ENCODE measurements at regions not wholly inside any gene's neighbourhood (a gene's known extent, or its start where the extent isn't known, plus 50 kb on each side); places are given as distances from the start of the nearest gene placed in this dataset.
"Not testable (repeated sequence)": the region's sequence is repeated elsewhere in the genome, so short reads cannot be mapped to it uniquely, and the experiment has no call there.

DNA sequence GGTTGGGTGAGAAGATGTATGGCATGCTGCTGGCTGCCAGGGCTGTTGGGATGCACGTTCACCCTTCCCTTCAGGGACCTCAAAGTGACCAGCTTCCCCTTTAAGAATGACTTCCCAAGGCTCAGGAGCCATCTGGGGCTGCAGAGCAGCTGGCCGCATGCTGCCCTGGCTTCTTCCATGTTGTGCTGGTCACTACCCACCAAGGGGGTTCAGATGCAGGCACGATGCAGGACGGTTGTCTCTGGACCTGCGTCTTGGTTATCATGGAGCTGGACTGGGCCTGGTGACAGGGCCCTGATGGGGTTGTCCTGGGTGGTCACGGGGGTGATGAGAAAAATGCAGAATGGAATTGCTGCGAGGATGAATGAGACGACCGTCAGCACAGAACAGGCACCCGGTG, 297.8 kb downstream of the POTED start:
- DNase-seq, result not testable (repeated sequence)

DNA sequence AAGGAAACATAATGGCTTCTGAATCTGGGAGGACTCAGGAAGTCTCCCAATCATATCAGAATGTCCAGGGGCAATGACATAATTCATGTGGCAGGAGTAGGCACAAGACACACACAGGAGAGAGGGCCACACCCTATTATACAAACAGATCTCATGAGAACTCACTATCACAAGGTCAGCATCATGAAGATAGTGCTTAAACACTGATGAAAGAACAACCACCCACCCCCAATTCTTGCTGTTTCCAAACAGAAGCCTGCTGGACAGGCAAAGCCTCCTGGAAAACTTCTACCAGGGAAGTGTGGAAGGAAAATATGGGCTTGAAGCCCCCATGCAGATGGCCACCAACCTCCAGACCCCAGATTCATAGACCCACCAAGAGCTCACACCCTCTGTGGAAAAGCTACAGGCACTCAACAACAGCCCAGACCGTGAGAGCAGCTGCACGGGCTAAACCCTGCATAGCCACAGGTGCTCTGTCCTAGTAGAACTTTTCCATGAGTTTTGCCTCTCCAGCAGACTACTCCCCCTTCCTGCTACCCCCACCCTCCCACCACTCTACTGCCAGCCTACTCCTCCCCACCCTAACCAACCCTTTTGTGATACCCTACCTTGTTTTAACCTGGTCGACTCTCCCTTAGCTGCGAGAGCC, 287.1 kb downstream of the POTED start:
- not testable (repeated sequence) for DNase-seq

DNA sequence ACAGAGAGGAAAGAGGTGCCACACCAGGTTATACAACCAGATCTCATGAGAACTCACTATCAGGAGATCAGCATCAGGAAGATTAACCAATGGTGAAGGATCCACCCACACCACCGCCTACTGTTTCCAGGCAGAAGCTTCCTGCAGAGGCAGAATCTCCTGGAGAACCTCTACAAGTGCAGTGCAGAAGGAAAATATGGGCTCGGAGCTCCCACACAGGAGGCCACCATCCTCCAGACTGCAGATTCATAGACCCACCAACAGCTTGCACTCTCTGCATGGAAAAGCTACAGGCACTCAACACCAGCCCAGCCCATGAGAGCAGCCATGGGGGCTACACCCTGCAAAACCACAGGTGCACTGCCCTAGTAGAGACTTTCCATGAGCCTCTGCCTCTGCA, 284.0 kb downstream of the POTED start:
- DNase-seq, result not testable (repeated sequence)

DNA sequence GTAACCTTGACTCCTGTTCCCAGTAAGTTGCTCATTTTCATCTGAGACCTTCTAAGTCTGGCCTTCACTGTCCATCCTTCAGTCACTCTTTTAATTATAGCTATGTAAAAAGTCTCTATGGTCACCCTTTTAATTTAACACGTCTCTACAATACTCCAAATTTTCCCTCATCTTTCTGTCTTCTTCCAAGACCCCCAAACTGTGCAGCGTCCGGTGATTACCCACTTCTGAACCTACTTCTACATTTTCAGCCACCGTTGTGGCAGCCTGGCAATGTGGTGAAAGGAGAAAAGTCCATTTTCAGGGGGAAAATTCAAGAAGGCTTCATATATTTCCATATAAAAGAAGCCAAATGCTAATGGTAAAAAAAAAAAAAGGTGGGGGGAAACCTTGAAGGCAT, 283.4 kb downstream of the POTED start:
- DNase-seq, result not testable (repeated sequence)

DNA sequence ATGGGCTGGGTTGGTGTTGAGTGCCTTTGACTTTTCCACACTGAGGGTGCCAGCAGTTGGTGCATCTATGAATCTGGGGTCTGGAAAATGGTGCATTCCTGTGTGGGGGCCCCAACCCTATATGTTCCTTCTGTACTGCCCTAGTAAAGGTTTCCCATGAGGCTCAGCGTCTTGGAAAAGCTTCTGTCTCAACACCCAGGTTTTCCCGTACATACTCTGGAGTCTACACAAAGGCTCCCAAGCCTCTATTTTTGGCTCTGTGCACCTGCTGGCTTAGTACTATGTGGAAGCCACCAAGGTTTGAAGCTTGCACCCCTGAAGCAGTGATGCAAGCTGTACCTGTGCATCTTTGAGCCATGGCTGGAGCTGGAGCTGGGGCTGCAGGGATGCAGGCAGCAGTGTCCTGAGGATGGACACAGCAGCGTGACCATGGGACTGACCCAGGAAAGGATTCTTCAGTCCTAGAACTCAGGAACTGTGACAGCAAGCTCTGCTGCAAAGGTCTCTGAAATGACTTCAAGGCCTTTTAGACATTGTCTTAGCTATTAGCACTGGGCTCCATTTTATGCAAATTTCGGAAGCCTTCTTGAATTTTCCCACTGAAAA, 282.7 kb downstream of the POTED start:
- DNase-seq, result not testable (repeated sequence)

DNA sequence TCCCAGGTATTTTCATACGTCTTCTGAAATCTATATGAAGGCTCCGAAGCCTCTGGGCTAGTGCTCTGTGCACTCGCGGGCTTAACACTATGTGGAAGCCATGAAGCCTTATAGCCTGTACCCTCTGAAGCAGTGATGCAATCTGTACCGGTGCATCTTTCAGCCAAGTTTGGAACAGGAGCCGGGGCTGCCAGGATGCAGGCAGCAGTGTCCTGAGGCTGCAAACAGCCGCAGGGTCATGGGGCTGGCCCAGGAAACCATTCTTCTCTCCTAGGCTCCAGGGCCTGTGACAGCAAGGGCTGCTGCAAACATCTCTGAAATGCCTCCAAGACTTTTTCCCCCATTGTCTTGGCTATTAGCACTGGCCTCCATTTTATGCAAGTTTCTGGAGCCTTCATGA, 279.6 kb downstream of the POTED start:
- DNase-seq, result not testable (repeated sequence)

DNA sequence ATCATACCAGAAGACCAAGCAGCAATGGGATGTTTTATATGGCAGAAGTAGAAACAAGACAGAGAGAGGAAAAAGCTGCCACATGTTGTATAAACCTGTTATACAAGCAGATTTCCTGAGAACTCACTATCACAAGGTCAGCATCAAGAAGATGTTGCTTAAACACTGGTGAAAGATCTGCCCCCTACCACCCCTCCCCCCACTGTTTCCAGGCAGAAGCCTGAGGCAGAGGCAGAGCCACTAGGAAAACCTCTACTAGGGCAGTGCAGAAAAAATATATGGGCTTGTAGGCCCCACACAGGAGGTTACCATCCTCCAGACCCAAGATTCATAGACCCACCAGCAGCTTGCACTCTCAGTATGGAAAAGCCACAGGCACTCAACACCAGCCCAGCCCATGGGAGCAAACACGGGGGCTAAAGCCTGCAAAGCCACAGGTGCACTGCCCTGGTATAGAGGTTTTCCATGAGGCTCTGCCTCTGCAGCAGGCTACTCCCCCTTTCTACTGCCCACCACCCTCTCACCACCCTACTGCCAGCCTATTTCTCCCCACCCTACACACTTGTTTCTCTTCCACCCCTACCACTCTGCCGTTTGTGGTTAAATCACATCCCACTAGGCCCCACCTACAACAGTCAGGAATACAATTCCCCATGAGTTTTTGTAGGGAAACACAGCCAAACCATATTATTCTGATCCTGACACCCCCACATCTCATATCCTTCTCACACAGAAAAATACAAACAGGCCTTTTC, 274.2 kb downstream of the POTED start:
- not testable (repeated sequence) for DNase-seq

DNA sequence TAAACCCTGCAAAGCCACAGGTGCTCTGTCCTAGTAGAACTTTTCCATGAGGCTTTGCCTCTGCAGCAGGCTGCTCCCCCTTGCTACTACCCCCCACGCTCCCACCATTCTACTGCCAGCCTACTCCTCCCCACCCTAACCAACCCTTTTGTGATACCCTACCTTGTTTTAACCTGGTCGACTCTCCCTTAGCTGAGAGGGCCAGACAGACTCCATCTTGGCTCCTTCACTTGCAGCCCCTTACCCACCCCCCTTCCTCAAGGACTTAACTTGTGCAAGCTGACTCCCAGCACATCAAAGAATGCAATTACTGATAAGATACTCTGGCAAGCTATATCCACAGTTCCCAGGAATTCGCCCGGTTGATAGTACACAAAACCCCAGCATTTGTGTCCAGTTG, 267.9 kb downstream of the POTED start:
- not testable (repeated sequence) for DNase-seq

DNA sequence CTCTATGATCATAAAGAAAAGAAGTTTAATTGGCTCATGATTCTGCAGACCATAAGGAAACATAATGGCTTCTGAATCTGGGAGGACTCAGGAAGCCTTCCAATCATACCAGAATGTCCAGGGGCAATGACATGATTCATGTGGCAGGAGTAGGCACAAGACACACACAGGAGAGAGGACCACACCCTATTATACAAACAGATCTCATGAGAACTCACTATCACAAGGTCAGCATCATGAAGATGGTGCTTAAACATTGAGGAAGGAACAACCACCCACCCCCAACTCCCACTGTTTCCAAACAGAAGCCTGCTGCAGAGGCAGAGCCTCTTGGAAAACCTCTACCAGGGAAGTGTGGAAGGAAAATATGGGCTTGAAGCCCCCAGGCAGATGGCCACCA, 267.4 kb downstream of the POTED start:
- DNase-seq, result not testable (repeated sequence)

DNA sequence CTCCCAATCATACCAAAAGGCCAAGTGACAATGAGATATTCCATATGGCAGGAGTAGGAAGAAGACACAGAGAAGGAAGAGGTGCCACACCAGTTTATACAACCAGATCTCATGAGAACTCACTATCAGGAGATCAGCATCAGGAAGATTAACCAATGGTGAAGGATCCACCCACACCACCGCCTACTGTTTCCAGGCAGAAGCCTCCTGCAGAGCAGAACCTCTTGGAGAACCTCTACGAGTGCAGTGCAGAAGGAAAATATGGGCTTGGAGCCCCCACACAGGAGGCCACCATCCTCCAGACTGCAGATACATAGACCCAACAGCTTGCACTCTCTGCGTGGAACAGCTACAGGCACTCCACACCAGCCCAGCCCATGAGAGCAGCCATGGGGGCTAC, 264.4 kb downstream of the POTED start:
- not testable (repeated sequence) for DNase-seq

DNA sequence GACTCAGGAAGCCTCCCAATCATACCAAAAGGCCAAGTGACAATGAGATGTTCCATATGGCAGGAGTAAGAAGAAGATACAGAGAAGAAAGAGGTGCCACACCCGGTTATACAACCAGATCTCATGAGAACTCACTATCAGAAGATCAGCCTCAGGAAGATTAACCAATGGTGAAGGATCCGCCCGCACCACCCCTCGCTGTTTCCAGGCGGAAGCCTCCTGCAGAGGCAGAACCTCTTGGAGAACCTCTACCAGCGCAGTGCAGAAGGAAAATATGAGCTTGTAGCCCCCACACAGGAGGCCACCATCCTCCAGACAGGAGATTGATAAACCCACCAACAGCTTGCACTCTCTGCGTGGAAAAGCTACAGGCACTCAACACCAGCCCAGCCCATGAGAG, 245.1 kb downstream of the POTED start:
- no peak for DNase-seq

DNA sequence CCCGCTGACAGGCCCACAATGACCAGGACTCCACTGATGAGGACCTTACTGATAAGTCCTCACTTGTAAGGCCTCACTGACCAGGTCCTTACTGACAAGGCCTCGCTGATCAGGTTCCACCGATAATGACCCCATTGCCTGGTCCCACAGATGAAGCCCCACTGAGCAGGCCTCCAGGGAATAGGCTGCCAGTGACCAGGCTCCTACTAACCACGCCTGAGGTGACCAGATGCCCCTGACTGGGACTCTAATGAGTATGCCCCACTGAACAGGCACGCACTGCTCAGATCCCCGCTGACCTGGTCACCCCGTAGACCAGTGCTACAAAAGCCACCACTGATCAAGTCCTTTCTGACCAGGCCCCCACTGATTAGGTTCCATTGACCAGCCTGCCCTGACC, 241.2 kb downstream of the POTED start:
- DNase-seq, result not testable (repeated sequence)

DNA sequence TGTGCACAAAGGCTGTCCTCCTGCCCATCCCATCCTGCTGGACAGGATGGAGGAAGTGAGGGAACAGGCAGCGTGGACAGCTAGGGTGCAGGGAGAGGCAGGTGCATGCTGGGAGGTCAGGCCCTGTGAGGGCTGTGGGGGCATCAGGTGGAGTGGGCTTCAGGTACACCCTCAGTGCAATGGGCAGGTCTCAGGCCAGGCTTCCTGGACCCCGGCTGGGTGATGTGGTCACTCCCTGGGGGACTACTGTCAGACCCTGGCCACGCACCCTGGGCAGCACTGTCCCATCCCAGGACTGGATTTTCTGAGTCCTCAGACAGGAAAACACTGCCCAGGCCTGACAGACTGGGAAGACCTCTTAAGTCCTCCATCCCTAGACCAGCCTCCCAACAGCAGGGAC, 239.9 kb downstream of the POTED start:
- not testable (repeated sequence) for DNase-seq

DNA sequence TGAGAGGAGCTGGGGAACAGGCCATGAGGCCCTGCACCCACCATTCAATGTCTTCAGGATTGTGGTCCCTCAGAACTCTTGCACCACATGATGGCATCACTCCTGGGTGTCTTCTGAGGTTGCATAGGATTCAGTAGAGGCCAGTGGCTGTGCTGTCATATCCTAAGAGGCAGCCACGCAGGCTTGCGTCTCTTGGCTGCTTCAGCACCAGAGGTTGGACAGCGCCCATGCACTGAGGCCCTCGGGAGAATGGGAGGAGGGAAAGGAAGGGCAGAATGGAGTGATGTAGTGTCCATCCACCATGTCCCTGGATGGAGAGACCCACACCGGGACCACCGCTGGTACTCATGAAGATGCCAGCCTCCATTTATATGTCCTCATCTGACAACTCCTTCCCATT, 237.1 kb downstream of the POTED start:
- DNase-seq, result not testable (repeated sequence)

DNA sequence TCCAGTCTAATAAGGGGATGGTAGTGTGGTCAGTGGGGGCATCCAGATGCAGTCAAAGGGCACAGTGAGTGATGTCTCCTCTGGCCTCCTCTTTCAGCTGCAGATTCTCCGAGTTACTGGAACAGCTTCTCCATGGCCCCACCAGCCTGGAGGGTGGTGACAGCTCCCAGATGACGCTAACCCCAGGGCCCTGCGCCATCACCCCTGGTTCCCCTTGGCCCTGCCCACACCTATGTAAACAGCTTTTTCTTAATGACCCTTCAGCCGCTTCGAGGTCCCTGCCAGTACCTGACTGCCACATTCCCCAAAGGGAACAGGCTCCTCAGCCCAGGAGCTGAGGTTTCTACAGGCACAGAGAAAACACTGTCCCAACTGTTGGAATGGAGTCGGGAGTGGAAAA, 235.0 kb downstream of the POTED start:
- DNase-seq, result not testable (repeated sequence)

DNA sequence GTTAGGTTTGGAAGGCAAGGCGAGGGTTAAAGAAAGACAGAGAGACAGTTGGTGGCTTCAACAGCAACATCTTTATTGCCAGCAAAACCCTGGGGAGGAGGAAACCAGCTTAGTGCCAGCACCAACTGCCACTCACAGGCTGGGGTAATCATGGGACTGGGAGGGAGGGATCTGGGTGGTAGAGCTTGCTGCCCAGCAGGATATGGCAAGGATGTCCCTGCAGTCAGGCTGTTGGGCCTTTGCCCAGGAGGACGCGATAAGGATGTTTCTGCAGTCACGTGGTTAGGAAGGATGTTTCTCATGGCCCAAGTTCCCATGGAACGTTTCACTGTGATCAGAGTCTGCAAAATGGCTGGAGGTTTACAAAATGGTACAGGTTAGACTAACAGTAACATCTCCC, 233.5 kb downstream of the POTED start:
- DNase-seq, result not testable (repeated sequence)

DNA sequence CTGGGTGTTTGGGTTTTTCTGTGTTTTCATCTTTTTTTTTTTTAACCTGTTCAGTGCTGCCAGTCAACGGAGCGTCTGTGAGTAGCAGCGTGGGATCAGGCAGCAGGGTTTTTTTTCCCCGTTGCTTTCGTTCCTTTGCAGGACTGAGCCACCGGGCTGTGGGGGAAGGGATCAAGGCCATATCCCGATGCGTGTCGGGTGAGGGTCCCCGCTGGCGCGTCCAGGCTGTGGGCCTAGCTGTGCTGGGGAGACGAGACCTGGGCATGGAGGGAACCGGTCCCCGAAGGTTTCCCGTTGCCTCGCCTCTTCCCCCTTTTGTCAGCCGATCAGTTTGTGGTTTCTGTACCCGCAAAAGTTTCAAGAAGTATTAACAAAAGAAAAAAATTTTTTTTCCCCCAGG, 218.1 kb downstream of the POTED start:
- DNase-seq, result not testable (repeated sequence)

DNA sequence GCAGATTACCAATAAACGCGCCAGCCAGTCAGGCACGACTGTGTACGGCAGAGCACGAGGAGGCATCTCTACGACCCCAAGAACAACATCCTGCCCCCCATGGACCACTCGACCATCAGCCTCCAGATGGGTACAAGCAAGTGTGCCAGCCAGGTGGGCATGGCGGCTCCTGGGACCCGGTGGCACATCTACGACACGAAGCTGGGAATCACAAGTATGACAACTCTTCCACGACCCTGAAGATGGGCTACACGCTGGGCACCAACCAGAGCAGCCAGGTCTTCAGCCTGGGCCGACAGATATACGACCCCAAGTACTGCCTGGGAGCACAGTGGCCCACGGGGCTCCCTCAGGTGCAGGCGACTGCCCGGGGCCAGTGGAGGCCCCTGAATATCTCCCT, 217.6 kb downstream of the POTED start:
- DNase-seq, result no peak

DNA sequence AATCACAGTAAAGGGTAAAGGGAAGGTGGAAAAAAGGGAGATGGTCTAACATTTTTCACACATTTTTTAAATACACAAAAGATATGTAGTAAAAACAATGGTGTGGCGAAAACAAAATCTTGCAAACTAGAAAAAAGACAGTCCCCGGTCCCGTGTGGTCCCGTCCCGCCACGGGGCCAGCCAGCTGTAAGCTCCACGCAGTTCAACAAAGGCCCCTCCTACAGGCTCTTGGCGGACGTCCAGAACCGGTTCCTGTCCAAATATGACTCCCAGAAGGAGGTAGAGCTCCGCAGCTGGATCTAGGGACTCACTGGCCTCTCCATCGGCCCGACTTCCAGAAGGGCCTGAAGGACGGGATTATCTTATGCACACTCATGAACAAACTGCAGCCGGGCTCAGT, 216.9 kb downstream of the POTED start:
- DNase-seq, result not testable (repeated sequence)

DNA sequence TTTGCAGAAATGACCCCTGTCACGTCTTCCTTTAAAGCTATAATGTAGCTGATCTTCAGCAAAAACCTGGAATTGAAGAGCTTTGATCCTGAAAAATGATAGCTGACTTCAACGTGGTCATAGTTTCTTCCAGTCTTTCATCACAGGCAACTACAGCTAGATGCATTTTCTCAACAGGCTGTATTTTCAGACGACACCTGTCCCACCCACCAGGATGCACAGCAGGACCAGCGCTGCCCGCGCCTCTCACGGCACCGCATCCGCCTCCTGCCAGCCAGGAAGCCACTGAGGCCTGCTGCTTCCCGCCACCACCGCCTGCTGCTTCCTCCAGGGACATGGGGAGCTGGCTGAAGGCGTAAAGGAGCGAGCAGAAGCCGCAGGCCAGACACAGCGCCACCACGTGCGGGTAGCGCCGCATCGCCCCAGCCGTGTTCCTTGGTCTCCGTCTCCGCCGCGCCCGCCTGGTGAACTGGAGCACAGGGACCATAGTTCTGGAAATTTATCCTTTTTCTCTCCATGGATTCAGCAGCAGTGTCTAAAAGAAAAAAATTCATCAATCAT, 215.7 kb downstream of the POTED start:
- not testable (repeated sequence) for DNase-seq

DNA sequence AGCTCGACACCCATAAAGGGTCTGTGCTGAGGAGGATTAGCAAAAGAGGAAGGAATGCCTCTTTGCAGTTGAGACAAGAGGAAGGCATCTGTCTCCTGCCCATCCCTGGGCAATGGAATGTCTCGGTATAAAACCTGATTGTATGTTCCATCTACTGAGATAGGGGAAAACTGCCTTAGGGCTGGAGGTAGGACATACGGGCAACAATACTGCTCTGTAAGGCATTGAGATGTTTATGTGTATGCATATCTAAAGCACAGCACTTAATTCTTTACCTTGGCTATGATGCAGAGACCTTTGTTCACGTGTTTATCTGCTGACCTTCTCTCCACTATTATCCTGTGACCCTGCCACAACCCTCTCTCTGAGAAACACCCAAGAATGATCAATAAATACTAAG, 210.7 kb downstream of the POTED start:
- DNase-seq, result not testable (repeated sequence)

DNA sequence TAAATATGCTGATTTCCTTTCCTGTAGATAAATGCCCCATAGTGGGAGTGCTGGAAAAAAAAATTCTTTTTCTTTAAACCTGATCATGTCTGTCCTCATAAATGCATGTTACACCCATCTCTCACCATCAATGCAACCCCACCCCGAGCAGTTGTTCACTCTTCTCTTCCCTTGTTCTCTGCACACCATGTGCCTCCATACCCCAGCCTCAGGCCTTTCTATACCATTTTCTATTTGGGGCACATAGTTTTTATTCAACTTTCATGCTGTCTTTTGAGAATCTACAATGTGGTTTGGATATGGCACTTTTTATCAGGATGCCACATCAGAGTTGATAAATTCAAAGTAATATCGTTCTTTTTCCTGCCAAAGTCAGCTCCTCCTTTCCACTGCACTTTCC, 202.6 kb downstream of the POTED start:
- DNase-seq, result not testable (repeated sequence)

DNA sequence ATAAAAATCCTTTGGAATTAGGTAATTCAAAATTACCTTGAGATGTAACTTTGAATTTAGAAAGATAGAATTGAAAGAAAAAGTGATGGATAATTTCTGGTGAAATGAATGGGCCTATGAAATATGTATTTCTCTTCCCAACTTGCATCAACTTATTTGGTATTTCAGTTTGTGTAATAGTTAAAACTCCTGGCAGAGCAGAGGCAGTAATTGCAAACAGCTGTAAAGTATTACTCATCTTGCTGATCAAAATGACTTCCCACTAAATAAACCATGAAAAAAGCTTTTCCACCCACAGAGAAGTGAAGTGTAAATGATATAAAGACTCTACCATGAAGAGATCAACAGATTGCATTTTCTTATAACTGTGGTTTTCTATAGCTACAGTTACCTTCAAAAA, 201.0 kb downstream of the POTED start:
- DNase-seq, result not testable (repeated sequence)

DNA sequence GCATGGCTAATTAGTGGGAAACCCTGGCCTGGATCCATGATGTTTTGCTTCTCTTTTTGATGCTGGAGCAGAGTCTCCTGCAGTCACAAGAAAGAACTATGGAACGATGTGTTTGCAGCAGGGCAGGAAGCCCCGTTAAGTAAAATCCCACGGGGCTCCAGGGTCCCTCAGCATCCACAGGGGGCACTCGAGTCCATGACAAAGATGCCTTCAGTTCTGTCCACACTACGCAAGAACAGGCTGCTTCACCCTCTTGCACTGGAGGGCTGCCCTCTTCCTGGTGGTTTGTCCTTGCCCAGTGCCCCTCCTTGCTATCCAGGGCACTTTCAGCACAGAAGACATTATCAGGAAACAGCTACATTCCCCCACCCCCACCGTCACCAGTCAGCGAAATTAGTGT, 196.9 kb downstream of the POTED start:
- not testable (repeated sequence) for DNase-seq

Measured in activated CD4-positive, CD25-positive, alpha-beta regulatory T cell treated with anti-CD3 and anti-CD28 coated beads, Interleukin-2, amount 50 U/mL, for 72 hours (primary cell).